ENCODE measurements at regions not wholly inside any gene's neighbourhood (a gene's known extent, or its start where the extent isn't known, plus 50 kb on each side); places are given as distances from the start of the nearest gene placed in this dataset.

GRCh38 chr9:27743490-27743889 is 170.2 kb upstream of the C9orf72 start:
- ChIA-PET CTCF (no interaction called here), POLR2A (no interaction called here)
- Mint-ChIP-seq H3K36me3 (ENCODE audit: insufficient read depth, unreplicated experiment) (no peaks in the 10 kb centered on the region), H3K27ac (ENCODE audit: unreplicated experiment) (no peak overlapping the region), H3K9me3 (ENCODE audit: unreplicated experiment) (no peaks in the 10 kb centered on the region), H3K27me3 (ENCODE audit: insufficient read depth, unreplicated experiment) (no peaks in the 10 kb centered on the region), H3K4me1 (ENCODE audit: low read depth, unreplicated experiment) (no peaks in the 10 kb centered on the region), H3K4me3 (ENCODE audit: unreplicated experiment) (no peak overlapping the region)
- Histone ChIP-seq H3K4me1 (no peaks in the 10 kb centered on the region), H3K9me3 (no peaks in the 10 kb centered on the region), H3K4me3 (ENCODE audit: low read depth, low read length) (no peak overlapping the region), H3K36me3 (ENCODE audit: control insufficient read depth, insufficient read depth, low read length) (no peaks in the 10 kb centered on the region), H3K27me3 (replicated peaks; ENCODE audit: control insufficient read depth, insufficient read depth, low read length) (no peaks in the 10 kb centered on the region)
- DNase-seq = no peak
- intact Hi-C loops (cut with micrococcal nuclease; ENCODE audit: unreplicated experiment) = no loop called here
- no peak for TF ChIP-seq CTCF (IDR thresholded peaks at IDR 0.05; ENCODE audit: insufficient read depth in 1 of 2, low read depth in 1 of 2, low read length in 1 of 2, severe bottlenecking in 1 of 2, unreplicated experiment in 1 of 2)
- no TSS peak for BruUV-seq (replicated peaks)

GRCh38 chr9:27747450-27747849 is 174.2 kb upstream of the C9orf72 start:
- Mint-ChIP-seq H3K36me3 (ENCODE audit: insufficient read depth, unreplicated experiment) (no peaks in the 10 kb centered on the region), H3K27ac (ENCODE audit: unreplicated experiment) (no peak overlapping the region), H3K27me3 (ENCODE audit: insufficient read depth, unreplicated experiment) (no peaks in the 10 kb centered on the region), H3K9me3 (ENCODE audit: unreplicated experiment) (no peaks in the 10 kb centered on the region), H3K4me3 (ENCODE audit: unreplicated experiment) (no peak overlapping the region), H3K4me1 (ENCODE audit: low read depth, unreplicated experiment) (no peaks in the 10 kb centered on the region)
- Histone ChIP-seq H3K27me3 (replicated peaks; ENCODE audit: control insufficient read depth, insufficient read depth, low read length) (no peaks in the 10 kb centered on the region), H3K4me3 (ENCODE audit: low read depth, low read length) (no peak overlapping the region), H3K36me3 (ENCODE audit: control insufficient read depth, insufficient read depth, low read length) (no peaks in the 10 kb centered on the region), H3K4me1 (no peaks in the 10 kb centered on the region), H3K9me3 (no peaks in the 10 kb centered on the region)
- TF ChIP-seq CTCF (IDR thresholded peaks at IDR 0.05; ENCODE audit: insufficient read depth in 1 of 2, low read depth in 1 of 2, low read length in 1 of 2, severe bottlenecking in 1 of 2, unreplicated experiment in 1 of 2) = no peak
- no TSS peak for BruUV-seq (replicated peaks)
- ChIA-PET POLR2A (no interaction called here), CTCF (no interaction called here)
- intact Hi-C loops (cut with micrococcal nuclease; ENCODE audit: unreplicated experiment) = no loop called here
- DNase-seq = no peak

GRCh38 chr9:27749838-27750237 is 176.6 kb upstream of the C9orf72 start:
- Histone ChIP-seq H3K9me3 (no peaks in the 10 kb centered on the region), H3K4me3 (ENCODE audit: low read depth, low read length) (no peak overlapping the region), H3K27me3 (replicated peaks; ENCODE audit: control insufficient read depth, insufficient read depth, low read length) (no peaks in the 10 kb centered on the region), H3K36me3 (ENCODE audit: control insufficient read depth, insufficient read depth, low read length) (no peaks in the 10 kb centered on the region), H3K4me1 (no peaks in the 10 kb centered on the region)
- TF ChIP-seq CTCF (IDR thresholded peaks at IDR 0.05; ENCODE audit: insufficient read depth in 1 of 2, low read depth in 1 of 2, low read length in 1 of 2, severe bottlenecking in 1 of 2, unreplicated experiment in 1 of 2) = no peak
- Mint-ChIP-seq H3K36me3 (ENCODE audit: insufficient read depth, unreplicated experiment) (no peaks in the 10 kb centered on the region), H3K4me3 (ENCODE audit: unreplicated experiment) (no peak overlapping the region), H3K9me3 (ENCODE audit: unreplicated experiment) (no peaks in the 10 kb centered on the region), H3K27ac (ENCODE audit: unreplicated experiment) (no peak overlapping the region), H3K27me3 (ENCODE audit: insufficient read depth, unreplicated experiment) (no peaks in the 10 kb centered on the region), H3K4me1 (ENCODE audit: low read depth, unreplicated experiment) (no peaks in the 10 kb centered on the region)
- BruUV-seq (replicated peaks) = no TSS peak
- ChIA-PET POLR2A (no interaction called here), CTCF (no interaction called here)
- no peak for DNase-seq
- intact Hi-C loops (cut with micrococcal nuclease; ENCODE audit: unreplicated experiment) = no loop called here
